Omental fat pad (tissue), 3 donors: ENCODE measurements at regions not wholly inside any gene's neighbourhood (a gene's known extent, or its start where the extent isn't known, plus 50 kb on each side); places are given as distances from the start of the nearest gene placed in this dataset.

ENCODE experiments used
- ATAC-seq: fragments of 150-250 bp; one replicate; pipeline ENCODE4 v1.9.1; 2016; ENCODE audit warnings: mild to moderate bottlenecking, moderate library complexity; ENCODE audit not compliant: low FRiP score
- DNase-seq: peaks from one replicate; pipeline ENCODE4 v3.0.0-alpha.2; 2019; ENCODE audit warnings: low spot score
- CTCF ChIP-seq, 3 donors: fragments of 450-650 bp; IDR thresholded peaks; one replicate each; pipeline ENCODE4 v1.5.1; 2016 to 2017; ENCODE audit warnings: antibody characterized with exemption in 3 of 3, mild to moderate bottlenecking in 3 of 3, moderate library complexity in 2 of 3

- no peak for TF ChIP-seq CTCF (IDR thresholded peaks at IDR 0.05)
- no peak for ATAC-seq
- no peak for DNase-seq
Measured at GRCh38 chr1:67626090-67626860, 58.7 kb upstream of the GADD45A start.

DNA sequence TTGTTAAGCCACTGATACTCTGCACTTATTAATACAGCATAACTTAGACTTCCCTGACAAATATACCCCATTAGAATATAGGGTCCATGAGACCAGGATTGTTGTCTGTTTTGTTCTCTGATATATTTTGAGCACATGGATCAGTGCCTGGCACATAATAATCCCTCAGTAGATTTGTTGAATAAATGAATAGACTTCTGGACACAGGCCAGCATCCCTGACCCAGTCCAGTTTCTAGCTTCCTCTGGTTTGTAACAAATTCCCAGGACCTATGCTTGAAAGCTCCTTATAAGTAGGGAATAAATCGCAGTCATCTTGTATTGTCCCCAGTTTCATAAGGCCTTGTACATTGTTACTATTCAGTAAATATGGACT is 58.2 kb upstream of the GADD45A start:
- DNase-seq: no peak
- TF ChIP-seq CTCF (IDR thresholded peaks at IDR 0.05): no peak
- ATAC-seq: no peak

GRCh38 chr1:67627336-67627735 is 57.7 kb upstream of the GADD45A start:
- DNase-seq (no peak), ATAC-seq (no peak)
- TF ChIP-seq CTCF (IDR thresholded peaks at IDR 0.05): no peak

GRCh38 chr1:67627906-67628305 is 57.1 kb upstream of the GADD45A start:
- no peak for DNase-seq
- no peak for TF ChIP-seq CTCF (IDR thresholded peaks at IDR 0.05)
- ATAC-seq: no peak

- no peak for TF ChIP-seq CTCF (IDR thresholded peaks at IDR 0.05)
- no peak for DNase-seq
- ATAC-seq: no peak
Measured at GRCh38 chr1:67629370-67630075, 55.5 kb upstream of the GADD45A start.

DNA sequence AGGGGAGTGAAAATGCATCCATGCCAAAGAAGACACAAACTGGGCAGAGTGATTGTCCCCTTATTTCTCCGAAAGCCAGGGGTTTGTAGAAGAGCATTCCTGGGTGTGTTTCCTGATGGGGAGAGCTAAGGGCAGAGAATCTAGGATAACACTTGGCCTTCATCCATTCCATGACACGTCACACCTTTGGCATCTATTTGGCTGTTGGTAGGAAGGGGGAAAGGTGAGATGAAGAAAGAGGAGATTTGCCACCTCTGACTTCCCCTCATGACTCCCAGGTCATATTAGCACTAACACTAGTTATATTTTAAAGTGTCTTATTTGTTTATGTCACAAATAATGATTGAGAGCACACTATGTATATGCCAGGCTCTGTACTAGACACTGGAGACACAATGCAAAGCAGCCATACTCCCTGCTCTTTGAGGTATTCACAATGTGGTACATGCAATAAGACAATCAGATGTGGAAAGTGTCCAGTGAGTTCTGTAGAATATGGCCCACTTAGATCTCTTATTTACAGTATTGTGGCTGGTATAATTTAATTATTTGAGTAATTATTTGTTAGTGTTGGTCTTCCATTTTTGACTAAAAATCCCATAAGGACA is 54.5 kb upstream of the GADD45A start:
- ATAC-seq (no peak), DNase-seq (no peak)
- TF ChIP-seq CTCF (IDR thresholded peaks at IDR 0.05): no peak
